HEK293 (cell line): ENCODE measurements at regions not wholly inside any gene's neighbourhood (a gene's known extent, or its start where the extent isn't known, plus 50 kb on each side); places are given as distances from the start of the nearest gene placed in this dataset.

Experiments
- BCL11A ChIP-seq: fragments of 450-650 bp; formaldehyde crosslinking; IDR thresholded peaks from 2 replicates; pipeline ENCODE4 v1.5.1; 2016; ENCODE audit warnings: low read depth, missing biosample characterization, missing genetic modification characterization
- HOXC10 ChIP-seq: sonication (generic); formaldehyde crosslinking; IDR thresholded peaks from 2 replicates; pipeline ENCODE4 v1.8.1; 2023; ENCODE audit warnings: mild to moderate bottlenecking, missing genetic modification reagents
- REPIN1 ChIP-seq: fragments of 450-650 bp; formaldehyde crosslinking; IDR thresholded peaks from 2 replicates; pipeline ENCODE4 v1.5.1; 2017; ENCODE audit warnings: missing biosample characterization, missing genetic modification characterization, low read depth
- SP3 ChIP-seq: fragments of 450-650 bp; formaldehyde crosslinking; IDR thresholded peaks from 2 replicates; pipeline ENCODE4 v1.5.1; 2016; ENCODE audit warnings: missing biosample characterization, missing genetic modification characterization
- SP7 ChIP-seq: fragments of 450-650 bp; formaldehyde crosslinking; IDR thresholded peaks from 2 replicates; pipeline ENCODE4 v1.5.1; 2016; ENCODE audit warnings: missing biosample characterization, missing genetic modification characterization
- ZEB2 ChIP-seq: fragments of 450-650 bp; formaldehyde crosslinking; IDR thresholded peaks from 2 replicates; pipeline ENCODE4 v1.5.1; 2016; ENCODE audit warnings: missing biosample characterization, missing genetic modification characterization
- ZFP3 ChIP-seq: fragments of 450-650 bp; formaldehyde crosslinking; IDR thresholded peaks from 2 replicates; pipeline ENCODE4 v1.5.1; 2016; ENCODE audit warnings: low read depth, missing biosample characterization, missing genetic modification characterization
- ZFP37 ChIP-seq: fragments of 450-650 bp; formaldehyde crosslinking; IDR thresholded peaks from 2 replicates; pipeline ENCODE4 v1.5.1; 2016; ENCODE audit warnings: missing biosample characterization, missing genetic modification characterization
- ZNF114 ChIP-seq: fragments of 450-650 bp; formaldehyde crosslinking; IDR thresholded peaks from 2 replicates; pipeline ENCODE4 v1.5.0; 2017; ENCODE audit warnings: missing biosample characterization, missing genetic modification characterization
- ZNF155 ChIP-seq: fragments of 450-650 bp; formaldehyde crosslinking; IDR thresholded peaks from 2 replicates; pipeline ENCODE4 v1.5.1; 2016; ENCODE audit warnings: missing biosample characterization, missing genetic modification characterization
- ZNF223 ChIP-seq: fragments of 450-650 bp; formaldehyde crosslinking; IDR thresholded peaks from 2 replicates; pipeline ENCODE4 v1.5.1; 2016; ENCODE audit warnings: missing biosample characterization, missing genetic modification characterization
- ZNF239 ChIP-seq: fragments of 450-650 bp; formaldehyde crosslinking; IDR thresholded peaks from 2 replicates; pipeline ENCODE4 v1.5.1; 2016; ENCODE audit warnings: missing biosample characterization, missing genetic modification characterization
- ZNF248 ChIP-seq: fragments of 450-650 bp; formaldehyde crosslinking; IDR thresholded peaks from 2 replicates; pipeline ENCODE4 v1.5.1; 2017; ENCODE audit warnings: missing biosample characterization, missing genetic modification characterization
- ZNF335 ChIP-seq: fragments of 450-650 bp; formaldehyde crosslinking; conservative IDR thresholded peaks from 2 replicates; pipeline ENCODE4 v1.5.1; 2016; ENCODE audit warnings: missing biosample characterization, missing genetic modification characterization
- ZNF433 ChIP-seq: fragments of 450-650 bp; formaldehyde crosslinking; IDR thresholded peaks from 2 replicates; pipeline ENCODE4 v1.5.1; 2016; ENCODE audit warnings: missing biosample characterization, missing genetic modification characterization, low read depth
- ZNF48 ChIP-seq: fragments of 450-650 bp; formaldehyde crosslinking; IDR thresholded peaks from 2 replicates; pipeline ENCODE4 v1.5.1; 2016; ENCODE audit warnings: missing biosample characterization, missing genetic modification characterization
- ZNF561 ChIP-seq: fragments of 450-650 bp; IDR thresholded peaks from 2 replicates; pipeline ENCODE4 v1.5.1; 2018; ENCODE audit warnings: missing biosample characterization, missing genetic modification characterization, borderline replicate concordance
- ZNF571 ChIP-seq: fragments of 450-650 bp; formaldehyde crosslinking; IDR thresholded peaks from 2 replicates; pipeline ENCODE4 v1.5.0; 2017; ENCODE audit warnings: missing biosample characterization, missing genetic modification characterization
- ZNF610 ChIP-seq: fragments of 450-650 bp; formaldehyde crosslinking; IDR thresholded peaks from 2 replicates; pipeline ENCODE4 v1.5.1; 2016; ENCODE audit warnings: missing biosample characterization, missing genetic modification characterization, borderline replicate concordance
- ZNF624 ChIP-seq: fragments of 450-650 bp; formaldehyde crosslinking; IDR thresholded peaks from 2 replicates; pipeline ENCODE4 v1.5.1; 2017; ENCODE audit warnings: missing biosample characterization, missing genetic modification characterization
- ZSCAN30 ChIP-seq: fragments of 450-650 bp; IDR thresholded peaks from 2 replicates; pipeline ENCODE4 v1.5.1; 2018; ENCODE audit warnings: missing biosample characterization, mild to moderate bottlenecking, missing genetic modification characterization, moderate library complexity
- TF ChIP-seq, protein P1 (sequence below): fragments of 450-650 bp; formaldehyde crosslinking; IDR thresholded peaks from 2 replicates; pipeline ENCODE4 v1.5.1; 2017; ENCODE audit warnings: missing biosample characterization, missing genetic modification characterization
- TF ChIP-seq, protein P2 (sequence below): fragments of 450-650 bp; formaldehyde crosslinking; IDR thresholded peaks from 2 replicates; pipeline ENCODE4 v1.5.1; 2016; ENCODE audit warnings: missing biosample characterization, missing genetic modification characterization
- TF ChIP-seq, protein P3 (sequence below): fragments of 450-650 bp; formaldehyde crosslinking; IDR thresholded peaks from 2 replicates; pipeline ENCODE4 v1.5.1; 2016; ENCODE audit warnings: missing biosample characterization, missing genetic modification characterization
- TF ChIP-seq, protein P4 (sequence below): fragments of 450-650 bp; formaldehyde crosslinking; IDR thresholded peaks from 2 replicates; pipeline ENCODE4 v1.5.1; 2016; ENCODE audit warnings: missing biosample characterization, missing genetic modification characterization
- TF ChIP-seq, protein P5 (sequence below): fragments of 450-650 bp; formaldehyde crosslinking; conservative IDR thresholded peaks from 2 replicates; pipeline ENCODE4 v1.5.1; 2016; ENCODE audit warnings: low read depth, missing biosample characterization, missing genetic modification characterization
- TF ChIP-seq, protein P6 (sequence below): fragments of 450-650 bp; IDR thresholded peaks from 2 replicates; pipeline ENCODE4 v1.5.1; 2018; ENCODE audit warnings: missing biosample characterization, mild to moderate bottlenecking, missing genetic modification characterization
- TF ChIP-seq, protein P7 (sequence below): fragments of 450-650 bp; formaldehyde crosslinking; IDR thresholded peaks from 2 replicates; pipeline ENCODE4 v1.5.1; 2017; ENCODE audit warnings: missing biosample characterization, missing genetic modification characterization

DNA sequence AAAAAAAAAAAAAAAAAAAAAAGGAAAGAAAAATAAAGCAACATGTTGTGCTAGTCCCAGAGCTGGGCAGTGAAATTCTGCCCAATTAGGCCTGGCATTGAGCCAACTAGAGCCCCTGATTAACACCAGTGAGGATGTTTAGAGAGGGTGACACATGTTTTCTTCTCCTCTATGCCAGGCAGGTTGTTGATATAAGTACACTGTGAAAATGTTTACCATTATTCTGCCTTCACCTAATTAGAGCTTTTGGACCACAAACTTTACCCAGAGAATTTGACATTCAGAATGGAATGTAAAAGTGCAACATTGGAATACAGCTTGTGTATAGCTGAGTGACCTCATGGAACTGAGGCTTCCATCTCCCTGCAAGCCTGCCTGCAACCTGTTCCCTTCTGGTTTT lies 62.0 kb upstream of the EPCAM start (continued):
- TF ChIP-seq BCL11A (tag by site-specific recombination) (no peak), HOXC10 (no peak), ZNF155 (tag by site-specific recombination) (no peak), ZFP37 (no peak), ZNF433 (tag by site-specific recombination) (no peak), ZNF223 (tag by site-specific recombination) (no peak), ZNF248 (tag by site-specific recombination) (no peak), ZNF335 (tag by site-specific recombination) (no peak), SP7 (tag by site-specific recombination) (peak; percentile 90), ZNF239 (tag by site-specific recombination) (no peak), ZNF571 (tag by site-specific recombination) (0 out of 2 replicates have a peak, but pooled peaks have one; percentile 27), REPIN1 (tag by site-specific recombination) (no peak), ZNF561 (tag by site-specific recombination) (0 out of 2 replicates have a peak, but pooled peaks have one; percentile 28), ZNF624 (tag by site-specific recombination) (0 out of 2 replicates have a peak, but pooled peaks have one; percentile 44), ZEB2 (tag by site-specific recombination) (0 out of 2 replicates have a peak, but pooled peaks have one; percentile 32), ZSCAN30 (tag by site-specific recombination) (no peak), ZFP3 (tag by site-specific recombination) (no peak), ZNF48 (no peak), ZNF610 (tag by site-specific recombination) (no peak), ZNF114 (tag by site-specific recombination) (no peak), SP3 (no peak)
- TF ChIP-seq, protein P1, sequence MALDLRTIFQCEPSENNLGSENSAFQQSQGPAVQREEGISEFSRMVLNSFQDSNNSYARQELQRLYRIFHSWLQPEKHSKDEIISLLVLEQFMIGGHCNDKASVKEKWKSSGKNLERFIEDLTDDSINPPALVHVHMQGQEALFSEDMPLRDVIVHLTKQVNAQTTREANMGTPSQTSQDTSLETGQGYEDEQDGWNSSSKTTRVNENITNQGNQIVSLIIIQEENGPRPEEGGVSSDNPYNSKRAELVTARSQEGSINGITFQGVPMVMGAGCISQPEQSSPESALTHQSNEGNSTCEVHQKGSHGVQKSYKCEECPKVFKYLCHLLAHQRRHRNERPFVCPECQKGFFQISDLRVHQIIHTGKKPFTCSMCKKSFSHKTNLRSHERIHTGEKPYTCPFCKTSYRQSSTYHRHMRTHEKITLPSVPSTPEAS, result no peak
- TF ChIP-seq, protein P2, sequence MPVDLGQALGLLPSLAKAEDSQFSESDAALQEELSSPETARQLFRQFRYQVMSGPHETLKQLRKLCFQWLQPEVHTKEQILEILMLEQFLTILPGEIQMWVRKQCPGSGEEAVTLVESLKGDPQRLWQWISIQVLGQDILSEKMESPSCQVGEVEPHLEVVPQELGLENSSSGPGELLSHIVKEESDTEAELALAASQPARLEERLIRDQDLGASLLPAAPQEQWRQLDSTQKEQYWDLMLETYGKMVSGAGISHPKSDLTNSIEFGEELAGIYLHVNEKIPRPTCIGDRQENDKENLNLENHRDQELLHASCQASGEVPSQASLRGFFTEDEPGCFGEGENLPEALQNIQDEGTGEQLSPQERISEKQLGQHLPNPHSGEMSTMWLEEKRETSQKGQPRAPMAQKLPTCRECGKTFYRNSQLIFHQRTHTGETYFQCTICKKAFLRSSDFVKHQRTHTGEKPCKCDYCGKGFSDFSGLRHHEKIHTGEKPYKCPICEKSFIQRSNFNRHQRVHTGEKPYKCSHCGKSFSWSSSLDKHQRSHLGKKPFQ (tag by site-specific recombination), result no peak
- TF ChIP-seq, protein P3, sequence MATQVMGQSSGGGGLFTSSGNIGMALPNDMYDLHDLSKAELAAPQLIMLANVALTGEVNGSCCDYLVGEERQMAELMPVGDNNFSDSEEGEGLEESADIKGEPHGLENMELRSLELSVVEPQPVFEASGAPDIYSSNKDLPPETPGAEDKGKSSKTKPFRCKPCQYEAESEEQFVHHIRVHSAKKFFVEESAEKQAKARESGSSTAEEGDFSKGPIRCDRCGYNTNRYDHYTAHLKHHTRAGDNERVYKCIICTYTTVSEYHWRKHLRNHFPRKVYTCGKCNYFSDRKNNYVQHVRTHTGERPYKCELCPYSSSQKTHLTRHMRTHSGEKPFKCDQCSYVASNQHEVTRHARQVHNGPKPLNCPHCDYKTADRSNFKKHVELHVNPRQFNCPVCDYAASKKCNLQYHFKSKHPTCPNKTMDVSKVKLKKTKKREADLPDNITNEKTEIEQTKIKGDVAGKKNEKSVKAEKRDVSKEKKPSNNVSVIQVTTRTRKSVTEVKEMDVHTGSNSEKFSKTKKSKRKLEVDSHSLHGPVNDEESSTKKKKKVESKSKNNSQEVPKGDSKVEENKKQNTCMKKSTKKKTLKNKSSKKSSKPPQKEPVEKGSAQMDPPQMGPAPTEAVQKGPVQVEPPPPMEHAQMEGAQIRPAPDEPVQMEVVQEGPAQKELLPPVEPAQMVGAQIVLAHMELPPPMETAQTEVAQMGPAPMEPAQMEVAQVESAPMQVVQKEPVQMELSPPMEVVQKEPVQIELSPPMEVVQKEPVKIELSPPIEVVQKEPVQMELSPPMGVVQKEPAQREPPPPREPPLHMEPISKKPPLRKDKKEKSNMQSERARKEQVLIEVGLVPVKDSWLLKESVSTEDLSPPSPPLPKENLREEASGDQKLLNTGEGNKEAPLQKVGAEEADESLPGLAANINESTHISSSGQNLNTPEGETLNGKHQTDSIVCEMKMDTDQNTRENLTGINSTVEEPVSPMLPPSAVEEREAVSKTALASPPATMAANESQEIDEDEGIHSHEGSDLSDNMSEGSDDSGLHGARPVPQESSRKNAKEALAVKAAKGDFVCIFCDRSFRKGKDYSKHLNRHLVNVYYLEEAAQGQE, result no peak
- TF ChIP-seq, protein P4, sequence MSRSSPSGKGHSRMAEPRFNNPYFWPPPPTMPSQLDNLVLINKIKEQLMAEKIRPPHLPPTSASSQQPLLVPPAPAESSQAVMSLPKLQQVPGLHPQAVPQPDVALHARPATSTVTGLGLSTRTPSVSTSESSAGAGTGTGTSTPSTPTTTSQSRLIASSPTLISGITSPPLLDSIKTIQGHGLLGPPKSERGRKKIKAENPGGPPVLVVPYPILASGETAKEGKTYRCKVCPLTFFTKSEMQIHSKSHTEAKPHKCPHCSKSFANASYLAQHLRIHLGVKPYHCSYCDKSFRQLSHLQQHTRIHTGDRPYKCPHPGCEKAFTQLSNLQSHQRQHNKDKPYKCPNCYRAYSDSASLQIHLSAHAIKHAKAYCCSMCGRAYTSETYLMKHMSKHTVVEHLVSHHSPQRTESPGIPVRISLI (tag by site-specific recombination), result peak; percentile 46; the same call in 1 of the 2 replicates
- TF ChIP-seq, protein P5, sequence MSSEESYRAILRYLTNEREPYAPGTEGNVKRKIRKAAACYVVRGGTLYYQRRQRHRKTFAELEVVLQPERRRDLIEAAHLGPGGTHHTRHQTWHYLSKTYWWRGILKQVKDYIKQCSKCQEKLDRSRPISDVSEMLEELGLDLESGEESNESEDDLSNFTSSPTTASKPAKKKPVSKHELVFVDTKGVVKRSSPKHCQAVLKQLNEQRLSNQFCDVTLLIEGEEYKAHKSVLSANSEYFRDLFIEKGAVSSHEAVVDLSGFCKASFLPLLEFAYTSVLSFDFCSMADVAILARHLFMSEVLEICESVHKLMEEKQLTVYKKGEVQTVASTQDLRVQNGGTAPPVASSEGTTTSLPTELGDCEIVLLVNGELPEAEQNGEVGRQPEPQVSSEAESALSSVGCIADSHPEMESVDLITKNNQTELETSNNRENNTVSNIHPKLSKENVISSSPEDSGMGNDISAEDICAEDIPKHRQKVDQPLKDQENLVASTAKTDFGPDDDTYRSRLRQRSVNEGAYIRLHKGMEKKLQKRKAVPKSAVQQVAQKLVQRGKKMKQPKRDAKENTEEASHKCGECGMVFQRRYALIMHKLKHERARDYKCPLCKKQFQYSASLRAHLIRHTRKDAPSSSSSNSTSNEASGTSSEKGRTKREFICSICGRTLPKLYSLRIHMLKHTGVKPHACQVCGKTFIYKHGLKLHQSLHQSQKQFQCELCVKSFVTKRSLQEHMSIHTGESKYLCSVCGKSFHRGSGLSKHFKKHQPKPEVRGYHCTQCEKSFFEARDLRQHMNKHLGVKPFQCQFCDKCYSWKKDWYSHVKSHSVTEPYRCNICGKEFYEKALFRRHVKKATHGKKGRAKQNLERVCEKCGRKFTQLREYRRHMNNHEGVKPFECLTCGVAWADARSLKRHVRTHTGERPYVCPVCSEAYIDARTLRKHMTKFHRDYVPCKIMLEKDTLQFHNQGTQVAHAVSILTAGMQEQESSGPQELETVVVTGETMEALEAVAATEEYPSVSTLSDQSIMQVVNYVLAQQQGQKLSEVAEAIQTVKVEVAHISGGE, result no peak
- TF ChIP-seq, protein P6, sequence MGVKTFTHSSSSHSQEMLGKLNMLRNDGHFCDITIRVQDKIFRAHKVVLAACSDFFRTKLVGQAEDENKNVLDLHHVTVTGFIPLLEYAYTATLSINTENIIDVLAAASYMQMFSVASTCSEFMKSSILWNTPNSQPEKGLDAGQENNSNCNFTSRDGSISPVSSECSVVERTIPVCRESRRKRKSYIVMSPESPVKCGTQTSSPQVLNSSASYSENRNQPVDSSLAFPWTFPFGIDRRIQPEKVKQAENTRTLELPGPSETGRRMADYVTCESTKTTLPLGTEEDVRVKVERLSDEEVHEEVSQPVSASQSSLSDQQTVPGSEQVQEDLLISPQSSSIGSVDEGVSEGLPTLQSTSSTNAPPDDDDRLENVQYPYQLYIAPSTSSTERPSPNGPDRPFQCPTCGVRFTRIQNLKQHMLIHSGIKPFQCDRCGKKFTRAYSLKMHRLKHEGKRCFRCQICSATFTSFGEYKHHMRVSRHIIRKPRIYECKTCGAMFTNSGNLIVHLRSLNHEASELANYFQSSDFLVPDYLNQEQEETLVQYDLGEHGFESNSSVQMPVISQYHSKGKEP (tag by site-specific recombination), result no peak
- TF ChIP-seq, protein P7, sequence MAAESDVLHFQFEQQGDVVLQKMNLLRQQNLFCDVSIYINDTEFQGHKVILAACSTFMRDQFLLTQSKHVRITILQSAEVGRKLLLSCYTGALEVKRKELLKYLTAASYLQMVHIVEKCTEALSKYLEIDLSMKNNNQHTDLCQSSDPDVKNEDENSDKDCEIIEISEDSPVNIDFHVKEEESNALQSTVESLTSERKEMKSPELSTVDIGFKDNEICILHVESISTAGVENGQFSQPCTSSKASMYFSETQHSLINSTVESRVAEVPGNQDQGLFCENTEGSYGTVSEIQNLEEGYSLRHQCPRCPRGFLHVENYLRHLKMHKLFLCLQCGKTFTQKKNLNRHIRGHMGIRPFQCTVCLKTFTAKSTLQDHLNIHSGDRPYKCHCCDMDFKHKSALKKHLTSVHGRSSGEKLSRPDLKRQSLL, result no peak
